ENCODE measurements at regions not wholly inside any gene's neighbourhood (a gene's known extent, or its start where the extent isn't known, plus 50 kb on each side); places are given as distances from the start of the nearest gene placed in this dataset.
"Not testable (repeated sequence)": the region's sequence is repeated elsewhere in the genome, so short reads cannot be mapped to it uniquely, and the experiment has no call there.

DNA sequence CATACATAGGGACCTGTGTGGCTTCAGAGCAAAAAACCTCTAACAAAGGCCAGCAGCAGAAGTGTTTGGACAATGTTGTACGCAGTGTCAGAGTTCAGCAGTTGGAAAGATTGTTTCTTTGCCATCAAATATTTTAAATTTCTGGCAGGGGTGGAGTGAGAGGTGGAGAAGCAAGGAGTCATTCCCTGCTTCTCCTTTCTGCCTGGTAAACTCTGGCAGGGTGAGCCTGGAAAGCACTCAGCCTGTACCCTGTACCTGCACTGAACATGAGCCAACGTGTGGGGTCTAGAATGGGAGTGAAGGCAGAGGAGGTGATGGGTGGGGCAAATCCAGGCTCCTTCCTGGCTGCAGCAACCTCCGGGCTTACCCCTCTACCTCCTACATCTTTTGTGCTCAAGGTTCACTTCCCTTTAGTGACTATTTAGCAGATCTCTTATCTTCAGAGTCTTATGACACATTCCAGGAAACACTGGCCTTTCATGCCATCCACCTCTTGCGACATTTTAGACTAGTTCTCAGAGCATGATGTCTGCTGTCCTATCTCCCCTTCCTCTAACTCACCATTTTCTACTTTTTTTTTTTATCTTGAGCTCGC, 445.0 kb upstream of the PIK3R1 start:
- no peak for TF ChIP-seq CTCF (IDR thresholded peaks at IDR 0.05)
- H3K4me3 ChIP-seq, result no peak overlapping the region
- H3K27me3 ChIP-seq, result no peaks in the 10 kb centered on the region
- intact Hi-C loops (cut with DNase I; ENCODE audit: low total_unique reads), result no loop called here
- H3K27ac ChIP-seq, result no peak overlapping the region
- no peaks in the 10 kb centered on the region for H3K9me3 ChIP-seq
- DNase-seq, result no peak
- H3K36me3 ChIP-seq, result no peaks in the 10 kb centered on the region
- H3K4me1 ChIP-seq, result peaks cover 0 to 23% (median 11%) of the 10 kb centered on the region in 4 donors

DNA sequence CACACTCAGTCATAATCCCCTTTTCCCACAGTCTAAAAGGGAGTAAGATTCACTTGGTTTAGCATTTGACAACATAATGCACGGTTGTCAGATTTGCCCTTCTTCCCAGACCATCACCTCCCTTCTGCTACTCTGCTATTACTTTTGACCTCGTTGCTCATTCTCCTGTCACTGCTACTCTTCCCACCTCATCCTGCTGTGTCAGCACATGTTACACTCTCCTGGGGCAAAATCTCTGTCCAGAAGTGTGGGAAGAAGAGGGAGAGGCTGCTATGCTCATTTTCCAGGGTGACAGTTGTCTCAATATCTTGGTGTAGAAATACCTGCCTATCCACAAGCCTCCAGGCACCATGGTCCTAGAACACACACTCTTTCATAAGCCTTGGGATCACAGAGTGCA, 449.9 kb upstream of the PIK3R1 start:
- no peak for DNase-seq
- Histone ChIP-seq H3K36me3 (no peaks in the 10 kb centered on the region), H3K27me3 (no peaks in the 10 kb centered on the region), H3K4me1 (peaks cover 0 to 7% (median 4%) of the 10 kb centered on the region in 4 donors), H3K27ac (no peak overlapping the region), H3K4me3 (no peak overlapping the region), H3K9me3 (peaks cover 0 to 3% (median 0%) of the 10 kb centered on the region in 3 donors)
- TF ChIP-seq CTCF (IDR thresholded peaks at IDR 0.05), result no peak
- intact Hi-C loops (cut with DNase I; ENCODE audit: low total_unique reads), result no loop called here

DNA sequence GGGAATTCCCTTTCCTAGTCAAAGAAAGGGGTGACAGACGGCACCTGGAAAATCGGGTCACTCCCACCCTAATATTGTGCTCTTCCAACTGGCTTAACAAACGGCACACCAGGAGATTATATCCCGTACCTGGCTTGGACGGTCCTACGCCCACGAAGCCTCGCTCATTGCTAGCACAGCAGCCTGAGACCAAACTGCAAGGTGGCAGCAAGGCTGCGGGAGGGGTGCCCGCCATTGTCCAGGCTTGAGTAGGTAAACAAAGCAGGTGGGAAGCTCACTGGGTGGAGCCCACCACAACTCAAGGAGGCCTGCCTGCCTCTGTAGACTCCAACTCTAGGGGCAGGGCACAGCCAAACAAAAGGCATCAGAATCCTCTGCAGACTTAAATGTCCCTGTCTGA, 457.8 kb upstream of the PIK3R1 start:
- DNase-seq; H3K27me3 ChIP-seq; H3K4me1 ChIP-seq; H3K36me3 ChIP-seq; intact Hi-C loops (cut with DNase I; ENCODE audit: low total_unique reads); H3K4me3 ChIP-seq; H3K27ac ChIP-seq: not testable (repeated sequence)
- H3K9me3 ChIP-seq, result peaks cover 0 to 35% (median 0%) of the 10 kb centered on the region in 3 donors

DNA sequence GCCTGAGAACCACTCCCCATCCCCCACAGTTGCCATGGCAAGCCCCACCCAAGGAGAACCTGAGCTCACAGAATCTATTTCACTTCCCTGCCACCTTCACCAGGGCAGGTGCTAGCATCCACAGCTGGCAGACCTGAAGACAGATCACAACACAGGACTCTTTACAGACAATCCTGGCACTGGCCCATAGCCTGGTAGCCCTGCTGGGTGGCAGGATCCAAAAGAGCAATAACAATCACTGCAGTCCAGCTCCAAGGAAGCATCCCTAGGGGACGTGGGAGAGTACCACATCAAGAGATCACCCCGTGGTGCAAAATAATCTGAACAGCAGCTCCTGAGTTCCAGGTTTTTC, 463.2 kb upstream of the PIK3R1 start:
- DNase-seq, result no peak
- intact Hi-C loops (cut with DNase I; ENCODE audit: low total_unique reads), result no loop called here

GRCh38 chr5:67748165-67748690, 467.3 kb upstream of the PIK3R1 start:
- H3K4me3 ChIP-seq, result no peak overlapping the region
- H3K27ac ChIP-seq, result no peak overlapping the region
- peaks cover 0 to 15% (median 0%) of the 10 kb centered on the region in 4 donors for H3K4me1 ChIP-seq
- H3K9me3 ChIP-seq, result peaks cover 0 to 13% (median 0%) of the 10 kb centered on the region in 3 donors
- no peak for DNase-seq
- intact Hi-C loops (cut with DNase I; ENCODE audit: low total_unique reads), result no loop called here
- no peaks in the 10 kb centered on the region for H3K36me3 ChIP-seq
- no peaks in the 10 kb centered on the region for H3K27me3 ChIP-seq
- TF ChIP-seq CTCF (IDR thresholded peaks at IDR 0.05), result no peak

More for the DNA sequence above, 463.2 kb upstream of the PIK3R1 start:
- H3K27ac ChIP-seq, result no peak overlapping the region
- no peak for TF ChIP-seq CTCF (IDR thresholded peaks at IDR 0.05)
- peaks cover 0 to 31% (median 0%) of the 10 kb centered on the region in 3 donors for H3K9me3 ChIP-seq
- H3K27me3 ChIP-seq, result no peaks in the 10 kb centered on the region
- H3K36me3 ChIP-seq, result no peaks in the 10 kb centered on the region
- peaks cover 0 to 15% (median 0%) of the 10 kb centered on the region in 4 donors for H3K4me1 ChIP-seq
- no peak overlapping the region for H3K4me3 ChIP-seq

DNA sequence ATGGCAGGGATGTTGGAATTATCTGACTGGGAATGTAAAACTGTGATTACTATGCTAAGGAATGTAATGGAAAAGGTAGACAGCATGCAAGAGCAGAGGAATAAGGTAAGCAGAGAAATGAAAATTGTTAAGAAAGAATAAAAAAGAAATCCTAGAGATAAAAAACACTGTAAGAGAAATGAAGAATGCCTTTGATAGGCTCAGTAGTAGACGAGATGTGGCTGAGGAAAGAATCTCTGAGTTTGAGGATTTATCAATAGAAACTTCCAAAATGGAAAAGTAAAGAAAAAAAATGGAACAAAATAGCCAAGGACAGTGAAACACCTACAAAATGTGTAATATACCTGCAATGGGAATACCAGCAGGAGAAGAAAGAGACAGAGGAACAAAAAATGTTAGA, 468.5 kb upstream of the PIK3R1 start:
- H3K4me3 ChIP-seq, result no peak overlapping the region
- H3K4me1 ChIP-seq, result peaks cover 0 to 10% (median 0%) of the 10 kb centered on the region in 4 donors
- H3K27me3 ChIP-seq, result no peaks in the 10 kb centered on the region
- intact Hi-C loops (cut with DNase I; ENCODE audit: low total_unique reads), result no loop called here
- no peaks in the 10 kb centered on the region for H3K36me3 ChIP-seq
- no peak overlapping the region for H3K27ac ChIP-seq
- no peak for TF ChIP-seq CTCF (IDR thresholded peaks at IDR 0.05)
- DNase-seq, result no peak
- H3K9me3 ChIP-seq, result peaks cover 0 to 8% (median 0%) of the 10 kb centered on the region in 3 donors

GRCh38 chr5:67746608-67747007, 468.9 kb upstream of the PIK3R1 start:
- intact Hi-C loops (cut with DNase I; ENCODE audit: low total_unique reads); H3K36me3 ChIP-seq; DNase-seq; H3K4me3 ChIP-seq; H3K4me1 ChIP-seq; H3K27me3 ChIP-seq; H3K27ac ChIP-seq; H3K9me3 ChIP-seq: not testable (repeated sequence)

All from tibial artery (tissue), 4 donors.